Heart left ventricle (tissue), 13 donors: ENCODE measurements at regions not wholly inside any gene's neighbourhood (a gene's known extent, or its start where the extent isn't known, plus 50 kb on each side); places are given as distances from the start of the nearest gene placed in this dataset.

ENCODE experiments used
- POLR2A ChIP-seq, 2 donors: fragments of 450-650 bp; IDR thresholded peaks; one replicate each; pipeline ENCODE4 v1.6.1; 2017; ENCODE audit warnings: antibody characterized with exemption in 2 of 2, mild to moderate bottlenecking in 2 of 2, moderate library complexity in 2 of 2
- TF ChIP-seq, protein P1 (sequence below), 12 donors: fragments of 200-600 bp; sonication (generic) in 4 of 12; IDR thresholded peaks; one replicate each; pipeline versions ENCODE4 v1.5.0 to v1.8.0; 2018 to 2022; ENCODE audit warnings: antibody characterized with exemption in 12 of 12, mild to moderate bottlenecking in 5 of 12
- donor health status: ischemic (EF 13 %, LVEDD 7.1; RV severe dilation, severe dysfunction).
- donor health status: DM: no; HTN: yes; CAD: no.
- donor health status: DM: no; HTN: no; CAD: no.
- donor health status: ischemic (EF 25% LVEDD 6.9; RV normal size, moderate dysfunction).
- donor health status: ischemic (EF 25% LVEDD 5.7; RV mildly dilated, moderate dysfunction).
- donor health status: ischemic (EF 35%, LVEDD 5.7; RV mildly dilated, moderate dysfunction).
- donor health status: nonischemic (EF 11% LVEDD 7.7; RV severe dilation, severe dysfunction).
- donor health status: DM: yes; HTN: yes; CAD: no.
- donor health status: PGD.
- donor health status: ischemic (EF 29% LVEDD 5.4; RV normal size, mild dysfunction).
- donor health status: nonischemic (EF 23%, LVEDD 6.1; RV moderate dilation, normal function).

DNA sequence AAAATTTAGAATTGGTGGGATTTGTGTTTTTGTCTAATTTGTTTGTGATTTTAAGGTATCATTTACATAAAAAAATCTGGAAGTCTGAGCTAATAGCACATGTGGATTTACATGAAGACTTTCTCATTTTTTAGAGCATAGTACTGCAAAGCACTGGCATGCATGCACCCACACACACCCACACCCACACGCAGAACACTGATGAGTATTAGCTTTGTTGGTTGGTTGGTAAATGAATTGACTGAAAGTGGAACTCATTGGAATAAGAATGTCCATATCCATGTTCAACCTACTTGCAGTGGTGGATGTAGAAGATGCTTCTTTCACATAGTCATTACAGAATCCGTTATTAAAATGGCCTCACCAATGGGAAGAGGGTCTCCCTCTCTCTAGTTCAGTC lies 475.8 kb downstream of the PLCL1 start:
- TF ChIP-seq, protein P1, sequence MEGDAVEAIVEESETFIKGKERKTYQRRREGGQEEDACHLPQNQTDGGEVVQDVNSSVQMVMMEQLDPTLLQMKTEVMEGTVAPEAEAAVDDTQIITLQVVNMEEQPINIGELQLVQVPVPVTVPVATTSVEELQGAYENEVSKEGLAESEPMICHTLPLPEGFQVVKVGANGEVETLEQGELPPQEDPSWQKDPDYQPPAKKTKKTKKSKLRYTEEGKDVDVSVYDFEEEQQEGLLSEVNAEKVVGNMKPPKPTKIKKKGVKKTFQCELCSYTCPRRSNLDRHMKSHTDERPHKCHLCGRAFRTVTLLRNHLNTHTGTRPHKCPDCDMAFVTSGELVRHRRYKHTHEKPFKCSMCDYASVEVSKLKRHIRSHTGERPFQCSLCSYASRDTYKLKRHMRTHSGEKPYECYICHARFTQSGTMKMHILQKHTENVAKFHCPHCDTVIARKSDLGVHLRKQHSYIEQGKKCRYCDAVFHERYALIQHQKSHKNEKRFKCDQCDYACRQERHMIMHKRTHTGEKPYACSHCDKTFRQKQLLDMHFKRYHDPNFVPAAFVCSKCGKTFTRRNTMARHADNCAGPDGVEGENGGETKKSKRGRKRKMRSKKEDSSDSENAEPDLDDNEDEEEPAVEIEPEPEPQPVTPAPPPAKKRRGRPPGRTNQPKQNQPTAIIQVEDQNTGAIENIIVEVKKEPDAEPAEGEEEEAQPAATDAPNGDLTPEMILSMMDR (IDR thresholded peaks at IDR 0.05) = no peak
- no peak for TF ChIP-seq POLR2A (IDR thresholded peaks at IDR 0.05)
